ENCODE measurements at regions not wholly inside any gene's neighbourhood (a gene's known extent, or its start where the extent isn't known, plus 50 kb on each side); places are given as distances from the start of the nearest gene placed in this dataset.

DNA sequence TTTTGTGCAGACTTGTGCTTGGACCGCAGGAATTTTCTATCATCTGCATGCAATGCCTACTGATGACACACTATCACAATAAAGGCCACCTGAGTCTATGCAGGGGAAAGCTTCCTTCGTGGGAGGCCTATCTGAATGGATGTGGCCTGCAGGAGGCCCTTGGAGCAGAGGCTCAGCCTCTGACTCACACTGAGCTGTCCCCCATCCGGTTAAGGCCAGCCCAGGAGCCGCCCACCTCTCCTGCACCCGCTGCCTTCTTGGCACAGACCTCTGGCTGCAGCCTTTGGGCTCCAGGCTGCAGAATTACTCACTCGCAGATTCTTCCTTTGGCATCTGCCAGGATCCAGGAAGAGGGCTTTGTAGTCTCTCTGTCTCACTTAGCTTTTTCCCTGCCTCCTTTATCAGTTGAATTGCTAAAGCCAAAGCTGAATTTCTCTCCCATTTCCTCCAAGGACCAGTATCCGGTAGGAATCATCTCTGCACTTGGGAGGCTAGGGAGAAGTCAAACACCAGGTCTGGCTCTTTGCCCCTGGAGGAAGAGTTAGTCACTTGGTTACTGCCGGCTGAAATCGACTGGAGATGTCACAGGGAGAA lies 65.1 kb upstream of the JUN start:
- Histone ChIP-seq H3K27ac (ENCODE audit: low read length) (no peak overlapping the region), H3F3A (ENCODE audit: insufficient read depth, low read length, poor library complexity, severe bottlenecking) (no peaks in the 10 kb centered on the region), H3K79me2 (replicated peaks; ENCODE audit: insufficient read depth, low read length) (no peaks in the 10 kb centered on the region), H3K9me3 (ENCODE audit: low read length) (no peaks in the 10 kb centered on the region), H3K4me3 (ENCODE audit: low read length) (no peak overlapping the region), H4K20me1 (ENCODE audit: insufficient read depth) (no peaks in the 10 kb centered on the region), H3K36me3 (ENCODE audit: insufficient read depth, low read length) (no peaks in the 10 kb centered on the region), H3K9ac (ENCODE audit: low read length) (no peak overlapping the region), H3K4me2 (ENCODE audit: low read length) (no peak overlapping the region), H3K9me2 (ENCODE audit: insufficient read depth, low read length) (no peaks in the 10 kb centered on the region), H2AFZ (ENCODE audit: low read depth, low read length) (no peak overlapping the region), H3K27me3 (ENCODE audit: insufficient read depth, low read depth, low read length) (no peaks in the 10 kb centered on the region)
- TF ChIP-seq, protein P1, sequence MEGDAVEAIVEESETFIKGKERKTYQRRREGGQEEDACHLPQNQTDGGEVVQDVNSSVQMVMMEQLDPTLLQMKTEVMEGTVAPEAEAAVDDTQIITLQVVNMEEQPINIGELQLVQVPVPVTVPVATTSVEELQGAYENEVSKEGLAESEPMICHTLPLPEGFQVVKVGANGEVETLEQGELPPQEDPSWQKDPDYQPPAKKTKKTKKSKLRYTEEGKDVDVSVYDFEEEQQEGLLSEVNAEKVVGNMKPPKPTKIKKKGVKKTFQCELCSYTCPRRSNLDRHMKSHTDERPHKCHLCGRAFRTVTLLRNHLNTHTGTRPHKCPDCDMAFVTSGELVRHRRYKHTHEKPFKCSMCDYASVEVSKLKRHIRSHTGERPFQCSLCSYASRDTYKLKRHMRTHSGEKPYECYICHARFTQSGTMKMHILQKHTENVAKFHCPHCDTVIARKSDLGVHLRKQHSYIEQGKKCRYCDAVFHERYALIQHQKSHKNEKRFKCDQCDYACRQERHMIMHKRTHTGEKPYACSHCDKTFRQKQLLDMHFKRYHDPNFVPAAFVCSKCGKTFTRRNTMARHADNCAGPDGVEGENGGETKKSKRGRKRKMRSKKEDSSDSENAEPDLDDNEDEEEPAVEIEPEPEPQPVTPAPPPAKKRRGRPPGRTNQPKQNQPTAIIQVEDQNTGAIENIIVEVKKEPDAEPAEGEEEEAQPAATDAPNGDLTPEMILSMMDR (IDR thresholded peaks at IDR 0.05; ENCODE audit: poor library complexity, severe bottlenecking) = no peak
- no peak for TF ChIP-seq TAF1 (IDR thresholded peaks at IDR 0.05; ENCODE audit: low read depth)
- TF ChIP-seq EP300 (conservative IDR thresholded peaks at IDR 0.05; ENCODE audit: poor library complexity, severe bottlenecking) = no peak
- TF ChIP-seq SMC3 (conservative IDR thresholded peaks at IDR 0.05; ENCODE audit: poor library complexity) = no peak

DNA sequence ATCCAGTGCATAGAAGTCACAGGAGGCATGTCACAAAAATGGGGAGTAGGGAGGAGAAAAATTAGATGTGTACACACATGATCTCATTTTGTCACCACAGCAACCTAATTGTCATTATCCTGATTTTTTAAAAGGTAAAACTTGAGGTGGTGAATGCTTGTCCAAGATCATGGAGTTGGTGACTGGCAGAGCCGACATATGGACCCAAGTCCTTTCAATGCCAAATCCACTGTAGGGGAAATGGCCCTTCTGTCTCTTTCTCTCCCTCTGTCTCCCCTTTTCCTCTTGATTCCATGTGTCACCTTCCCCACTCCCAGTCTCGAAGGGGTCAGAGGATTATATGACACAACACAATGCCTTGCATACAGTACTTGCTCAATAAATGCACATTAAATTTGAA lies 65.7 kb upstream of the JUN start:
- Histone ChIP-seq H3K9me3 (ENCODE audit: low read length) (no peaks in the 10 kb centered on the region), H3F3A (ENCODE audit: insufficient read depth, low read length, poor library complexity, severe bottlenecking) (no peaks in the 10 kb centered on the region), H3K36me3 (ENCODE audit: insufficient read depth, low read length) (no peaks in the 10 kb centered on the region), H3K4me2 (ENCODE audit: low read length) (no peak overlapping the region), H3K79me2 (replicated peaks; ENCODE audit: insufficient read depth, low read length) (no peaks in the 10 kb centered on the region), H3K9me2 (ENCODE audit: insufficient read depth, low read length) (no peaks in the 10 kb centered on the region), H3K27ac (ENCODE audit: low read length) (no peak overlapping the region), H4K20me1 (ENCODE audit: insufficient read depth) (no peaks in the 10 kb centered on the region), H3K9ac (ENCODE audit: low read length) (no peak overlapping the region), H3K4me3 (ENCODE audit: low read length) (no peak overlapping the region), H2AFZ (ENCODE audit: low read depth, low read length) (no peak overlapping the region), H3K27me3 (ENCODE audit: insufficient read depth, low read depth, low read length) (no peaks in the 10 kb centered on the region)
- TF ChIP-seq RAD21 (conservative IDR thresholded peaks at IDR 0.05) (no peak), MXI1 (conservative IDR thresholded peaks at IDR 0.05; ENCODE audit: poor library complexity, severe bottlenecking) (no peak), TAF1 (IDR thresholded peaks at IDR 0.05; ENCODE audit: low read depth) (no peak), SMC3 (conservative IDR thresholded peaks at IDR 0.05; ENCODE audit: poor library complexity) (no peak), EP300 (conservative IDR thresholded peaks at IDR 0.05; ENCODE audit: poor library complexity, severe bottlenecking) (no peak), POLR2AphosphoS5 (IDR thresholded peaks at IDR 0.05) (no peak), EZH2 (IDR thresholded peaks at IDR 0.05; ENCODE audit: borderline replicate concordance, insufficient read depth, low read length, poor library complexity, severe bottlenecking) (no peak)
- TF ChIP-seq, protein P1 (IDR thresholded peaks at IDR 0.05; ENCODE audit: poor library complexity, severe bottlenecking) = no peak
- TF ChIP-seq, protein P2, sequence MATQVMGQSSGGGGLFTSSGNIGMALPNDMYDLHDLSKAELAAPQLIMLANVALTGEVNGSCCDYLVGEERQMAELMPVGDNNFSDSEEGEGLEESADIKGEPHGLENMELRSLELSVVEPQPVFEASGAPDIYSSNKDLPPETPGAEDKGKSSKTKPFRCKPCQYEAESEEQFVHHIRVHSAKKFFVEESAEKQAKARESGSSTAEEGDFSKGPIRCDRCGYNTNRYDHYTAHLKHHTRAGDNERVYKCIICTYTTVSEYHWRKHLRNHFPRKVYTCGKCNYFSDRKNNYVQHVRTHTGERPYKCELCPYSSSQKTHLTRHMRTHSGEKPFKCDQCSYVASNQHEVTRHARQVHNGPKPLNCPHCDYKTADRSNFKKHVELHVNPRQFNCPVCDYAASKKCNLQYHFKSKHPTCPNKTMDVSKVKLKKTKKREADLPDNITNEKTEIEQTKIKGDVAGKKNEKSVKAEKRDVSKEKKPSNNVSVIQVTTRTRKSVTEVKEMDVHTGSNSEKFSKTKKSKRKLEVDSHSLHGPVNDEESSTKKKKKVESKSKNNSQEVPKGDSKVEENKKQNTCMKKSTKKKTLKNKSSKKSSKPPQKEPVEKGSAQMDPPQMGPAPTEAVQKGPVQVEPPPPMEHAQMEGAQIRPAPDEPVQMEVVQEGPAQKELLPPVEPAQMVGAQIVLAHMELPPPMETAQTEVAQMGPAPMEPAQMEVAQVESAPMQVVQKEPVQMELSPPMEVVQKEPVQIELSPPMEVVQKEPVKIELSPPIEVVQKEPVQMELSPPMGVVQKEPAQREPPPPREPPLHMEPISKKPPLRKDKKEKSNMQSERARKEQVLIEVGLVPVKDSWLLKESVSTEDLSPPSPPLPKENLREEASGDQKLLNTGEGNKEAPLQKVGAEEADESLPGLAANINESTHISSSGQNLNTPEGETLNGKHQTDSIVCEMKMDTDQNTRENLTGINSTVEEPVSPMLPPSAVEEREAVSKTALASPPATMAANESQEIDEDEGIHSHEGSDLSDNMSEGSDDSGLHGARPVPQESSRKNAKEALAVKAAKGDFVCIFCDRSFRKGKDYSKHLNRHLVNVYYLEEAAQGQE (IDR thresholded peaks at IDR 0.05; ENCODE audit: borderline replicate concordance) = no peak
